ENCODE measurements at regions not wholly inside any gene's neighbourhood (a gene's known extent, or its start where the extent isn't known, plus 50 kb on each side); places are given as distances from the start of the nearest gene placed in this dataset.

- H3K27me3 ChIP-seq = no peaks in the 10 kb centered on the region
Observed at GRCh38 chr3:72210261-72210660, 425.3 kb upstream of the PROK2 start.

GRCh38 chr3:72205297-72205826 lies 420.4 kb upstream of the PROK2 start:
- Histone ChIP-seq H3K4me1 (no peaks in the 10 kb centered on the region), H3K27ac (no peak overlapping the region), H3K9me3 (peaks cover 0 to 7% (median 6%) of the 10 kb centered on the region in 3 donors), H3K36me3 (no peaks in the 10 kb centered on the region), H3K4me3 (no peak overlapping the region), H3K27me3 (no peaks in the 10 kb centered on the region)
- DNase-seq = no peak
- TF ChIP-seq CTCF (IDR thresholded peaks at IDR 0.05) = no peak
- intact Hi-C loops (cut with DNase I; ENCODE audit: low total_unique reads) = no loop called here

More at GRCh38 chr3:72210261-72210660, 425.3 kb upstream of the PROK2 start:
- intact Hi-C loops (cut with DNase I; ENCODE audit: low total_unique reads) = no loop called here
- no peaks in the 10 kb centered on the region for H3K36me3 ChIP-seq
- H3K27ac ChIP-seq = no peak overlapping the region
- H3K9me3 ChIP-seq = no peaks in the 10 kb centered on the region
- H3K4me1 ChIP-seq = no peaks in the 10 kb centered on the region
- no peak for TF ChIP-seq CTCF (IDR thresholded peaks at IDR 0.05)
- no peak overlapping the region for H3K4me3 ChIP-seq
- DNase-seq = no peak

GRCh38 chr3:72204452-72204851 lies 419.5 kb upstream of the PROK2 start:
- Histone ChIP-seq H3K36me3 (no peaks in the 10 kb centered on the region), H3K4me3 (no peak overlapping the region), H3K9me3 (peaks cover 0 to 7% (median 6%) of the 10 kb centered on the region in 3 donors), H3K4me1 (no peaks in the 10 kb centered on the region), H3K27me3 (no peaks in the 10 kb centered on the region), H3K27ac (no peak overlapping the region)
- intact Hi-C loops (cut with DNase I; ENCODE audit: low total_unique reads) = no loop called here
- TF ChIP-seq CTCF (IDR thresholded peaks at IDR 0.05) = no peak
- no peak for DNase-seq

GRCh38 chr3:72203613-72204349 lies 418.8 kb upstream of the PROK2 start:
- intact Hi-C loops (cut with DNase I; ENCODE audit: low total_unique reads) = no loop called here
- no peak for TF ChIP-seq CTCF (IDR thresholded peaks at IDR 0.05)
- H3K9me3 ChIP-seq = peaks cover 0 to 7% (median 6%) of the 10 kb centered on the region in 3 donors
- no peak overlapping the region for H3K4me3 ChIP-seq
- DNase-seq = no peak
- H3K4me1 ChIP-seq = no peaks in the 10 kb centered on the region
- H3K36me3 ChIP-seq = no peaks in the 10 kb centered on the region
- H3K27ac ChIP-seq = no peak overlapping the region
- H3K27me3 ChIP-seq = no peaks in the 10 kb centered on the region

- H3K4me3 ChIP-seq = no peak overlapping the region
- no peak for TF ChIP-seq CTCF (IDR thresholded peaks at IDR 0.05)
- DNase-seq = no peak
- intact Hi-C loops (cut with DNase I; ENCODE audit: low total_unique reads) = no loop called here
- no peaks in the 10 kb centered on the region for H3K27me3 ChIP-seq
- no peaks in the 10 kb centered on the region for H3K36me3 ChIP-seq
- peaks cover 0 to 7% (median 6%) of the 10 kb centered on the region in 3 donors for H3K9me3 ChIP-seq
- no peaks in the 10 kb centered on the region for H3K4me1 ChIP-seq
- H3K27ac ChIP-seq = no peak overlapping the region
Observed at GRCh38 chr3:72203105-72203504, 418.2 kb upstream of the PROK2 start.

All from tibial artery (tissue), 4 donors.